ENCODE measurements at regions not wholly inside any gene's neighbourhood (a gene's known extent, or its start where the extent isn't known, plus 50 kb on each side); places are given as distances from the start of the nearest gene placed in this dataset.
"Not testable (repeated sequence)": the region's sequence is repeated elsewhere in the genome, so short reads cannot be mapped to it uniquely, and the experiment has no call there.

GRCh38 chr1:95797761-95798160 lies 563.8 kb downstream of the RWDD3 start:
- DNase-seq (ENCODE audit: low spot score); H3K4me1 Mint-ChIP-seq (ENCODE audit: low read depth in 2 of 2); ATAC-seq; H3K27ac Mint-ChIP-seq; H3K4me3 Mint-ChIP-seq; H3K27me3 Mint-ChIP-seq: not testable (repeated sequence)
- Mint-ChIP-seq H3K36me3 (peaks cover 13% of the 10 kb centered on the region), H3K9me3 (peaks cover 19% of the 10 kb centered on the region)

GRCh38 chr1:95806171-95806570 lies 572.2 kb downstream of the RWDD3 start:
- no peak for ATAC-seq
- H3K27me3 Mint-ChIP-seq: no peaks in the 10 kb centered on the region

GRCh38 chr1:95809391-95809790 lies 575.4 kb downstream of the RWDD3 start:
- Mint-ChIP-seq H3K9me3 (peaks cover 30% of the 10 kb centered on the region), H3K27me3 (no peaks in the 10 kb centered on the region), H3K27ac (no peak overlapping the region), H3K4me1 (ENCODE audit: low read depth in 2 of 2) (no peaks in the 10 kb centered on the region), H3K4me3 (no peak overlapping the region), H3K36me3 (no peaks in the 10 kb centered on the region)
- no peak for DNase-seq (ENCODE audit: low spot score)
- no peak for ATAC-seq

More at GRCh38 chr1:95806171-95806570, 572.2 kb downstream of the RWDD3 start:
- DNase-seq (ENCODE audit: low spot score): no peak
- Mint-ChIP-seq H3K27ac (no peak overlapping the region), H3K36me3 (no peaks in the 10 kb centered on the region), H3K9me3 (peaks cover 20% of the 10 kb centered on the region), H3K4me3 (no peak overlapping the region), H3K4me1 (ENCODE audit: low read depth in 2 of 2) (no peaks in the 10 kb centered on the region)

GRCh38 chr1:95815511-95815910 lies 581.5 kb downstream of the RWDD3 start:
- Mint-ChIP-seq H3K27ac (no peak overlapping the region), H3K36me3 (peaks cover 6% of the 10 kb centered on the region), H3K4me3 (no peak overlapping the region), H3K9me3 (peaks cover 17% of the 10 kb centered on the region), H3K27me3 (no peaks in the 10 kb centered on the region), H3K4me1 (ENCODE audit: low read depth in 2 of 2) (no peaks in the 10 kb centered on the region)
- DNase-seq (ENCODE audit: low spot score): no peak
- no peak for ATAC-seq

GRCh38 chr1:95829556-95829955 lies 595.5 kb downstream of the RWDD3 start:
- H3K4me3 Mint-ChIP-seq: no peak overlapping the region

GRCh38 chr1:95832370-95832769 lies 598.4 kb downstream of the RWDD3 start:
- H3K4me3 Mint-ChIP-seq: no peak overlapping the region

More at GRCh38 chr1:95829556-95829955, 595.5 kb downstream of the RWDD3 start:
- no peak overlapping the region for H3K27ac Mint-ChIP-seq
- H3K4me1 Mint-ChIP-seq (ENCODE audit: low read depth in 2 of 2): no peaks in the 10 kb centered on the region
- H3K9me3 Mint-ChIP-seq: peaks cover 8% of the 10 kb centered on the region
- no peak for DNase-seq (ENCODE audit: low spot score)
- H3K27me3 Mint-ChIP-seq: no peaks in the 10 kb centered on the region
- H3K36me3 Mint-ChIP-seq: peaks cover 6% of the 10 kb centered on the region
- ATAC-seq: no peak

GRCh38 chr1:95849439-95849838 lies 615.4 kb downstream of the RWDD3 start:
- Mint-ChIP-seq H3K9me3 (peaks cover 15% of the 10 kb centered on the region), H3K4me1 (ENCODE audit: low read depth in 2 of 2) (no peaks in the 10 kb centered on the region)

More at GRCh38 chr1:95832370-95832769, 598.4 kb downstream of the RWDD3 start:
- Mint-ChIP-seq H3K27ac (no peak overlapping the region), H3K9me3 (peaks cover 17% of the 10 kb centered on the region), H3K27me3 (no peaks in the 10 kb centered on the region), H3K4me1 (ENCODE audit: low read depth in 2 of 2) (no peaks in the 10 kb centered on the region), H3K36me3 (peaks cover 20% of the 10 kb centered on the region)
- DNase-seq (ENCODE audit: low spot score) (no peak), ATAC-seq (no peak)

GRCh38 chr1:95850165-95850649 lies 616.2 kb downstream of the RWDD3 start:
- ATAC-seq (no peak), DNase-seq (ENCODE audit: low spot score) (no peak)
- Mint-ChIP-seq H3K36me3 (no peaks in the 10 kb centered on the region), H3K27ac (no peak overlapping the region), H3K4me1 (ENCODE audit: low read depth in 2 of 2) (no peaks in the 10 kb centered on the region), H3K27me3 (no peaks in the 10 kb centered on the region), H3K9me3 (peaks cover 12% of the 10 kb centered on the region), H3K4me3 (no peak overlapping the region)

More at GRCh38 chr1:95849439-95849838, 615.4 kb downstream of the RWDD3 start:
- Mint-ChIP-seq H3K4me3 (no peak overlapping the region), H3K27me3 (no peaks in the 10 kb centered on the region), H3K27ac (no peak overlapping the region), H3K36me3 (no peaks in the 10 kb centered on the region)
- no peak for DNase-seq (ENCODE audit: low spot score)
- ATAC-seq: no peak

- Mint-ChIP-seq H3K9me3 (peaks cover 12% of the 10 kb centered on the region), H3K27me3 (no peaks in the 10 kb centered on the region), H3K27ac (no peak overlapping the region), H3K4me1 (ENCODE audit: low read depth in 2 of 2) (no peaks in the 10 kb centered on the region), H3K4me3 (no peak overlapping the region), H3K36me3 (no peaks in the 10 kb centered on the region)
- DNase-seq (ENCODE audit: low spot score): no peak
- ATAC-seq: no peak
Measured at GRCh38 chr1:95850763-95851162, 616.8 kb downstream of the RWDD3 start.

GRCh38 chr1:95852483-95853070 lies 618.6 kb downstream of the RWDD3 start:
- DNase-seq (ENCODE audit: low spot score): no peak
- Mint-ChIP-seq H3K9me3 (peaks cover 12% of the 10 kb centered on the region), H3K36me3 (no peaks in the 10 kb centered on the region), H3K4me1 (ENCODE audit: low read depth in 2 of 2) (no peaks in the 10 kb centered on the region), H3K27me3 (no peaks in the 10 kb centered on the region), H3K4me3 (no peak overlapping the region), H3K27ac (no peak overlapping the region)
- peak in 1 of 2 donors; percentile 31 for ATAC-seq

GRCh38 chr1:95854457-95854856 lies 620.4 kb downstream of the RWDD3 start:
- Mint-ChIP-seq H3K27ac (no peak overlapping the region), H3K27me3 (no peaks in the 10 kb centered on the region), H3K36me3 (no peaks in the 10 kb centered on the region), H3K4me3 (no peak overlapping the region), H3K9me3 (peaks cover 2% of the 10 kb centered on the region), H3K4me1 (ENCODE audit: low read depth in 2 of 2) (no peaks in the 10 kb centered on the region)
- DNase-seq (ENCODE audit: low spot score) (no peak), ATAC-seq (no peak)

GRCh38 chr1:95863086-95863485 lies 629.1 kb downstream of the RWDD3 start:
- Mint-ChIP-seq H3K9me3 (peaks cover 20% of the 10 kb centered on the region), H3K4me3 (no peak overlapping the region), H3K4me1 (ENCODE audit: low read depth in 2 of 2) (no peaks in the 10 kb centered on the region), H3K27me3 (no peaks in the 10 kb centered on the region), H3K36me3 (no peaks in the 10 kb centered on the region), H3K27ac (no peak overlapping the region)
- ATAC-seq (no peak), DNase-seq (ENCODE audit: low spot score) (no peak)

GRCh38 chr1:95865769-95866168 lies 631.8 kb downstream of the RWDD3 start:
- no peak for ATAC-seq
- no peak for DNase-seq (ENCODE audit: low spot score)
- H3K27ac Mint-ChIP-seq: no peak overlapping the region
- H3K27me3 Mint-ChIP-seq: no peaks in the 10 kb centered on the region
- H3K4me3 Mint-ChIP-seq: no peak overlapping the region
- H3K36me3 Mint-ChIP-seq: no peaks in the 10 kb centered on the region
- no peaks in the 10 kb centered on the region for H3K4me1 Mint-ChIP-seq (ENCODE audit: low read depth in 2 of 2)
- H3K9me3 Mint-ChIP-seq: peaks cover 22% of the 10 kb centered on the region

GRCh38 chr1:95876276-95876675 lies 642.3 kb downstream of the RWDD3 start:
- H3K27me3 Mint-ChIP-seq: no peaks in the 10 kb centered on the region
- peaks cover 26% of the 10 kb centered on the region for H3K9me3 Mint-ChIP-seq
- no peak overlapping the region for H3K4me3 Mint-ChIP-seq
- DNase-seq (ENCODE audit: low spot score): no peak
- peaks cover 9% of the 10 kb centered on the region for H3K36me3 Mint-ChIP-seq
- no peak for ATAC-seq
- H3K4me1 Mint-ChIP-seq (ENCODE audit: low read depth in 2 of 2): no peaks in the 10 kb centered on the region
- H3K27ac Mint-ChIP-seq: no peak overlapping the region
